Activated effector memory CD4-positive, alpha-beta T cell treated with anti-CD3 and anti-CD28 coated beads, Interleukin-2, amount 50 U/mL, for 16 hours (primary cell): ENCODE measurements at regions not wholly inside any gene's neighbourhood (a gene's known extent, or its start where the extent isn't known, plus 50 kb on each side); places are given as distances from the start of the nearest gene placed in this dataset.
A peak's percentile ranks its signal among the peaks of the same experiment; 100 is the strongest.

ENCODE experiments used
- DNase-seq: peaks from one replicate; pipeline ENCODE4 v3.0.0-alpha.2; 2020

GRCh38 chr12:91608542-91608941, 425.9 kb upstream of the DCN start:
- DNase-seq, result no peak

- no peak for DNase-seq
Measured at GRCh38 chr12:91606662-91607377, 424.2 kb upstream of the DCN start.

DNA sequence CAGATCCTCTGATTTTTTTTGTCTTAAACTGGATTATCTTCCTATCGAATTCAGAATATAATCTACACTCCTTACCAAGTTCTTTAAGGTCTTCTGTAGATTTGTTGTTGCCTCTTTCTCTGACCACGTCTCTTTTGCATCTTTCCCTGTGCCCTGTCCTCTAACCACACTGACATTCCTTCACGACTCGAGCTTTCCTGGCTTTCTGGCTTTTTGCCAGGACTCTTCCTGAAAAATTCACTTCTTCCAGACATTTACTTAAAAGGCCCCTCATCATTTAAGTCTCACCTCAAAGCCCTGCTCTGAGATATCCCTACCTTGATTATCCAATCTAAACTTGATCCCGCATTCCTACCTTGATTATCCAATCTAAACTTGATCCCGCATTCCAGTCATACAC, 422.3 kb upstream of the DCN start:
- no peak for DNase-seq

- DNase-seq, result no peak
Measured at GRCh38 chr12:91603060-91603459, 420.4 kb upstream of the DCN start.

- DNase-seq, result no peak
Measured at GRCh38 chr12:91601054-91601453, 418.4 kb upstream of the DCN start.

- no peak for DNase-seq
Measured at GRCh38 chr12:91594715-91595114, 412.1 kb upstream of the DCN start.

GRCh38 chr12:91591639-91591987, 409.0 kb upstream of the DCN start:
- no peak for DNase-seq

DNA sequence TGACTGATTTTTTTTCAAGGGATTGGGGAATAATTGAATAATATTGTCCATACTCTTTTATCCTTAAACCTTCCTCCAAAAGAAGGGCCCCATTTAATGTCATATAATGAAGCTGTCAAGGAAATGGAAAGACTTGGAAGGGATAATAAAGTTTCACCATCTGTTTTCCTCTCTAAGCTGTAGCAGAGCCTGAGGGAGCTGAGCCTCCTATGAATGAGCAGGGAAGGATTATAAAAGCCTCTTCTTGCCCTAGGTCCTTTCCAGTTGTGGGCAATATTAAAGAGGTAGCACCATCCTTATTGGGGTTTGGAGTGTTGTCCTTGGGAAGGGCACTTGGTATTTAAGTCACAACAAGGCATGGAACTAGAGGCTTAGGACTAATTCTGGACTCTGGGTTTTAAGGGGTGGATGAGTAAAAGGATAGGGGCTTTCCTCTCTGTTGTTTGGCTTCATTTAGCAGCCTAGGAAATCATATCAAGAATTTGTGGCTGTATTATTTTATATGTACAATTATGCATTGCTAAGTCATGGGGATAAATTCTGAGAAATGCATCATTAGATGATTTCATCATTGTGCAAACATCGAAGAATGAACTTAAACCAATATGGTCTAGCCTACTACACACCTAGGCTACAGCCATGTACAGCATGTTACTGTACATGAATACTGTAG, 408.5 kb upstream of the DCN start:
- DNase-seq, result no peak

DNA sequence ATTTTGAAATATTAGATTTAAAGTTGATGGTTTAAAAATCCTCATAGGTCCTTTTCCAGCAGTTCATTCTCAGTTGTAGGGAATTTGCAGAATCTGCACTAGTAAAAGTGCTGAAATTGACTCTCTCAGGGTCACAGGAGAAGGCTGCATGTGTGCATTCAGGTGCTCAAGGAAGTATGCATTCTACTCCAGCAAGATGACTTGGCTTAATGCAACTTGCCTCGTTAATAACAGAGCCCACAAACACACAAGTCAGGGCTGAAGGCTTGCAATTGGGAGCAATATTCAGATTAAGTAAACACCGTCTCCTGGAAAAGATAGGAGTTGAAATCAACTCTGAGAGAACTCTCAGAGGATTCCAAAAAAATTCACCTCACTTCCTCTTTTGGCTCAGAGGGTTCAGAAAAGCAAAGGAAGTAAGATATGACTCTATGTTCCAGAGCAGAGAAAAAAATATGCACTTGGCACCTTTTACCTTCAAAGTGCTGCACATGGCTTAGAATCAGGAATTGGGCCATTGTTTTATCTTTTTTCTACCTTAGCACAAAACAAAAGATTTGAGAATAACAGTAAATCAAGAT, 406.3 kb upstream of the DCN start:
- DNase-seq, result no peak

DNA sequence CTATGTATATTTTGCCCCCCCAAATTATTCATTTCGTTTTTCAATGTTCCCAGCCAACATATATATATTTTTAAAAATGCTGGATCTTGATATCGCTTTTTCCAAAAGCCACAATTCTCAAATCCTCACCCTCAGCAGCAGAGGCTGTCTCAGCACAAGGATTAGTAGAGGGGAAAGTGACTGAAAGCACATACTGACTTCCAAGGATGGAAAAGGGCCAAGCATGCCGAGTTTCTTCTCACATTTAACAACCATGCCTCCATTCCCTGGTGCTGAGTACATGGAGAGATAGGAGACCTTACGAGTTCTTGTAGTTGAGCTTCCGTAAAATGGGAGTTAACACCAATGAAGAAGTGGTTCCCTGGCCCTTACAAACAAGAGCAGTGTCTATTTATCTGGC, 403.4 kb upstream of the DCN start:
- DNase-seq, result no peak

DNA sequence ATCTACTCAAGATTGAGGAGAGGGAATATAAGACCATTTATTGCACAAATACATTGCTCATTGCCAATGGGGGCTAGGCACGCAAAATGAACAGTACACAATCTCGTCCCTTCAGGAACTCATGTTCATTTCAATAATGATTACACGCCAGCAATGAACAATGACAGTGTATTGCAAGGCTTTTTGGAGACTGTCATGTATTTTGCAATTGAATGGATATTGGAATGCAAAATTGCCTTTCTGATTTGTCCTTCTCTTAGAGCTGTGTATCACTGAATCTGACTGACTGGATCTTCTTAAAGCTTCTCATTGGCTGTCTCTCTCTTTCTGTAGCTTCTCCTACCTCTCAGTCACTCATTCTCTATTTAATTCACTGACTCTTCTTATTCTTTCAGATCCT, 400.2 kb upstream of the DCN start:
- no peak for DNase-seq

GRCh38 chr12:91579516-91580263, 397.1 kb upstream of the DCN start:
- no peak for DNase-seq

DNA sequence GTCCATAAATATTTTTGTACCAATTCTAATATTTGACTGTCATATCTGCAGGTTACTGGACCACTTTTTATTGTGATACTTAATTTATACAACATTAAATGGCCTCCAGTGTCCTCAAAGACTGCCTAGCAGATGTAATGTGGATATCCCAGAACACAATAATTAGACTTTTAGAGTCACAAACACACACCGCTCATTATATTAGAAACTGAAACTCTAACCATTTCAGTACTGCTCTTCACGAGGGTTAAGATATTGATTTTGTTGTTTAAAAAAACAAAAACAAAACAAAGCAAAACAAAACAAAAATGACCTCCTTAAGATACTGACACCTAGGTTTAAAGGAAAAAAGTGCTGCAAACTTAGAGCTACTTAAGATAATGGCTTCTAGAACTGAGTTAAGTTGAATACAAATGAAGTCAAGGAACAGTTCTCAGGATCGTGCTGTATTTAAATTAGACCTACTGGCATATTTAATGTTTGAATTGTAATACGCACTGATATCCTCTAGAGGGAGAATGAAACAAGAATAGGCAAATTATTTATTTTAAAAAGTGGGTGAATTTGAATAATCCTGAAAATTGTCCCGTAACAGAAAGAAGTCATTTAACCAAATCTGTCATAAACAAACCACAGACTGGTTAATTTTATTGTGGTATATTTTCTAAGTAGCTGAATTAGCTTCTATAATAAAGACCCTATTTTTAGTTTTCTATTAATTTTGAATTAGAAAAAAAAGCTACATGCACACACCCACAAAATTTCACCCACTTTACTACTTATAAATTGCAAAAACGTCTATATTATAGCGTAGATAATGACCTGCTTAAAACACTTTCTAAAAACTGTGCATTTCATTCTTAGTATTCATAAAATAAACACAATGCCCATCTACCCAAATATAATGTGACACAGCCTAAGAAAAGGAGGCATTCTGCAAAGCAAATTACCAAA, 395.2 kb upstream of the DCN start:
- no peak for DNase-seq

DNA sequence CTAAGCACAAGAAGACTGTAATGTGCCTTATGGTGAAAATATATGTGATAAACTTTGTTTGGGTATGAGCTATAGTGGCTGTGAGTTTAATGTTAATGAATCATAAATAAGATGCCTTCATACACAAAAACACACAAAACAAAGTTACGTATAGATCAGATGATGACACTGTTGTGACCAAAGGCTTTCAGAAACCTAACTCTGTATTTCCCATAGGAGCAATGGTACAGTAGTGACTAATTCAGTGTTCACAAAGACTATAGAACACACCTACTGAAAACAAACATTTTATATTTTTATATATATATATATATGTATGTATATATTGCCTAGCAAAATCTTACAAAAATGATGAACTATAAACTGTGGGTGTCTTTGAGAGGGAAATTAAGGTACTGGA, 393.8 kb upstream of the DCN start:
- no peak for DNase-seq

DNA sequence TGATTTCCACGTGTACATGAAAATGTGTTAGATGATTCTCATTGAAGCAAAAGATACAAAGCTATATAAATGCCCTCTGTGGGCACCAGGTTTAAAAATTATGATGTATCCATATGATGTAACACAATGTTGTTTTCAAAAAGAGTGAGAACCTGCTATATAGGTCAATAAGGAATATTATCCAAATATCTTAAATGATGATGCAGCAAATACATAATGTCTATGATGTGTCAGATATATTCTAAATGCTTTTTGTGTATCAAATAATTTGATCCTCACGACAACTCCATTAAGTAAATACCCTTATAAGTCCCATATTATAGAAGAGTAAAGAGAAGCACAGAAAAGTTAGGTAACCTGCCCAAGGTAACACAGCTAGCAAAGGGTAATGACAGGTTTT, 393.0 kb upstream of the DCN start:
- DNase-seq, result no peak

- no peak for DNase-seq
Measured at GRCh38 chr12:91574975-91575374, 392.4 kb upstream of the DCN start.

- no peak for DNase-seq
Measured at GRCh38 chr12:91574391-91574790, 391.8 kb upstream of the DCN start.

DNA sequence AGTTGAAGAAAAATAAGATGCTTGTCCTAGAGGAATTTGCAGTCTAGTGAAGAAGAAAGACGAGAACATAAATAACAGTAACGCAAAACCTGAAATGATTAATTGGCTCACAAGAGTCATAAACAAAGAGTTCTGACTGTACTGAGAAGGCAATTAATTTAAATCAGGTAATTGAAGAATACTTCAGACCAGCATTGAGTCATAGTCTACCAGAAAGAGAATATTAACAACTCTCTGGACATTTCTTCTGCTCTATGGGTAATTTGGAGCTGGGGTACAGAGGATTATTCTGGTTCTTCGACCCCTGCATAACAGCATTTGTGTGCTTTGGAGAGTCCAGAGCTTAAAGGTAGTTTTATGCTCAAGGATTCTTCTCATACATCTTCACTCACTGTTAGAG, 390.3 kb upstream of the DCN start:
- no peak for DNase-seq

DNA sequence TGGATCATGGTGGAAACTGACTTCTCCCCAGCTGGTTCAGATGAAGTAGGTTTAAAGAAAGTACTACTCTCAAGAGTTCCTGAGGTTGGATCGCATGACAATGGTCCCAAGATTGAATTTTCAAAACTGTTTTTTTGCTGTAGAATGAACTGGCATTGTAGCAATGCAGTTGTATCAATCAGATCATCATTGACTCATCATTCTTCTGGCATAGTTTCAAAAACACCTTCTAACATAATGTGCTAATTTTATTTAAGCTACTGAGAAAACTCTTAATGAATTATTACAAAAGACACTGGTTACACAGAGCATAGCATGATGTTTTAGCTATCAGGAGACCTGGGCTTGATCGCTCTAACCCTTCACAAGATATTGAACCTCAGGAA, 384.5 kb upstream of the DCN start:
- no peak for DNase-seq

DNA sequence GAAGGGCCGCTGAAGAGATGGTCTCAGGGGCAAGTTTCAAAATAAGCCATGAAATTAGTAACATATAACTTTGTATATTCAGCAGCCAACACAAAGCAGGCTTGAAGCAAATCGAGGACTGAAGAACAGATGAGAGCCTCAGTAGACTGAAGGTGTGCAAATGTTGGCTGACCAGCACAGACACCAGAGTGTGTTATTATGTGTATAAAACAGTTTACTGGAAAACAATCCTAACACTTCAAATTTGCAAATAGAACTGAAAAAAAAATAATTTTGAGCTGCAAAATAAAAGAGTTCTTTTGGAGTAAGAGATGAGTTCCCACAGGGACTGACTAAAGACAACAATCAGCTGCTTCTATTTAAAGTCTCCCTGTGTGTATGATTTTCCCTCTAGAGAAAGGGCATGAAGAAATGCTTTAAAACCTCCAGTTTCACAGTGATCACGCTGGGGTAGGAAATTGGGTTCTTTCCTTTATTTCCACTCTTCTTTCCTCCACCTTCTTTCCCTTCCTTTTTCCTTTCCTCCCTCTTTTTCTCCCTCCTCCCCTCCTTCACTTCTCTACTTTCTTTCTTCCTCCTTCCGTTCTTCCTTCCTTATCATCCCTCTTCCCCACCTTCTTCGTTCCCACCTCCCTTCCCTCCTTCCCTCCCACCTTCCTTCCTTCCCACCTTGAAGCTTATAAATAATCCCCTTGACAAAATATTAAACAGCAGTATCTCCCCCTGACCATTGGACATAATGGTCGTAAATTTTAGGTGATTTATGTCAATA, 383.9 kb upstream of the DCN start:
- DNase-seq, result no peak

DNA sequence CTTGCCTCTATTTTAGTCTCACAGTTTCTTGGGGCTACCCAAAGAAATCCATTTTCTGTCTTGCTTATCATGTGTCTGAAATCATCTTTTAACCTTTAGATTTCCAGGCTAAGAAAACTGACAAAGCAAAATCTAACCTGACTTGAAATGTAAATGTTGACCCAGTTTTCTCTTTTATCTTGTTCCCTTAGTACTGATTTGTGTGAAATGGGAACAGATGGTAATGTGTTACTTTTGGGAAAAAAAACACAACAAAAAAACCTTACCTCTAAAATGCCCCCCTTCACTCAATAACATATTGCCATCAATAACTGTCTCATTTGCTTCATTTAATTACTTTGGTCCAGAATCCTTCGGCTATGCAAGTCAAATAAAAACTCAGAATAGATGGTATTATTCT, 383.2 kb upstream of the DCN start:
- no peak for DNase-seq

GRCh38 chr12:91565246-91565645, 382.6 kb upstream of the DCN start:
- peak; percentile 74 for DNase-seq
